ENCODE measurements at regions not wholly inside any gene's neighbourhood (a gene's known extent, or its start where the extent isn't known, plus 50 kb on each side); places are given as distances from the start of the nearest gene placed in this dataset.

GRCh38 chr7:86252406-86252805 is 391.3 kb upstream of the GRM3 start:
- DNase-seq = no peak
- Histone ChIP-seq H3K9me3 (peaks cover 0 to 45% (median 18%) of the 10 kb centered on the region in 8 donors), H3K36me3 (no peaks in the 10 kb centered on the region), H3K27me3 (replicated peaks in 1 of 7) (no peaks in the 10 kb centered on the region), H3K4me1 (no peaks in the 10 kb centered on the region), H3K4me3 (no peak overlapping the region), H3K27ac (no peak overlapping the region)
- 94 to 100% (median 95%) methylated on average over 2 of the region's 2 CpGs for WGBS, 5 donors
- TF ChIP-seq, protein P1, sequence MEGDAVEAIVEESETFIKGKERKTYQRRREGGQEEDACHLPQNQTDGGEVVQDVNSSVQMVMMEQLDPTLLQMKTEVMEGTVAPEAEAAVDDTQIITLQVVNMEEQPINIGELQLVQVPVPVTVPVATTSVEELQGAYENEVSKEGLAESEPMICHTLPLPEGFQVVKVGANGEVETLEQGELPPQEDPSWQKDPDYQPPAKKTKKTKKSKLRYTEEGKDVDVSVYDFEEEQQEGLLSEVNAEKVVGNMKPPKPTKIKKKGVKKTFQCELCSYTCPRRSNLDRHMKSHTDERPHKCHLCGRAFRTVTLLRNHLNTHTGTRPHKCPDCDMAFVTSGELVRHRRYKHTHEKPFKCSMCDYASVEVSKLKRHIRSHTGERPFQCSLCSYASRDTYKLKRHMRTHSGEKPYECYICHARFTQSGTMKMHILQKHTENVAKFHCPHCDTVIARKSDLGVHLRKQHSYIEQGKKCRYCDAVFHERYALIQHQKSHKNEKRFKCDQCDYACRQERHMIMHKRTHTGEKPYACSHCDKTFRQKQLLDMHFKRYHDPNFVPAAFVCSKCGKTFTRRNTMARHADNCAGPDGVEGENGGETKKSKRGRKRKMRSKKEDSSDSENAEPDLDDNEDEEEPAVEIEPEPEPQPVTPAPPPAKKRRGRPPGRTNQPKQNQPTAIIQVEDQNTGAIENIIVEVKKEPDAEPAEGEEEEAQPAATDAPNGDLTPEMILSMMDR (IDR thresholded peaks at IDR 0.05 in 8 of 11, conservative IDR thresholded peaks at IDR 0.05 in 3 of 11) = no peak
- TF ChIP-seq POLR2AphosphoS5 (IDR thresholded peaks at IDR 0.05) (no peak), POLR2A (IDR thresholded peaks at IDR 0.05) (no peak)
- intact Hi-C loops (cut with DNase I; ENCODE audit: low total_unique reads) = no loop called here

DNA sequence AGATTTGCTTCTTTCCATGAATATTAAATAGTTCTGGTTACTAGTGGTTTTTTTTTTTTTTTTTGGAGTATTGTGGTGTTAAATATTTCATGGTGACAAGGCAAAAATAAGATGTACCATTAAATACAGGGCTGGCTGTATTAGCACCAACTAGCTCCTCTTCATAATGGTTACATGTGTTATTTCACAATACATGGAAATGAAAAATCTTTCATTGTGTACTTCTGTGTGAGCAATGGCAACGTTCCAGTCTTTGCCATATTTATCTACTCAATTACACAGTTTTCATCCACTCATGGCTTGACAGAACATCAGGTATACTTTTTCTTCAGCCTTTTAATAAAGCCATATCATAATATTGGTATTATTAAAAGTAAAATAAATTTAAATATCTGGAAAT is 394.7 kb upstream of the GRM3 start:
- intact Hi-C loops (cut with DNase I; ENCODE audit: low total_unique reads) = no loop called here
- H3K4me1 ChIP-seq = no peaks in the 10 kb centered on the region
- no peak for DNase-seq
- WGBS, 5 donors = 45 to 80% (median 59%) methylated on average over 1 of the region's 1 CpG
- H3K4me3 ChIP-seq = no peak overlapping the region
- H3K27ac ChIP-seq = no peak overlapping the region
- H3K27me3 ChIP-seq (replicated peaks in 1 of 7) = no peaks in the 10 kb centered on the region
- TF ChIP-seq POLR2A (IDR thresholded peaks at IDR 0.05) (no peak), POLR2AphosphoS5 (IDR thresholded peaks at IDR 0.05) (no peak)
- TF ChIP-seq, protein P1 (IDR thresholded peaks at IDR 0.05 in 8 of 11, conservative IDR thresholded peaks at IDR 0.05 in 3 of 11) = no peak
- no peaks in the 10 kb centered on the region for H3K36me3 ChIP-seq
- H3K9me3 ChIP-seq = peaks cover 0 to 27% (median 17%) of the 10 kb centered on the region in 8 donors

DNA sequence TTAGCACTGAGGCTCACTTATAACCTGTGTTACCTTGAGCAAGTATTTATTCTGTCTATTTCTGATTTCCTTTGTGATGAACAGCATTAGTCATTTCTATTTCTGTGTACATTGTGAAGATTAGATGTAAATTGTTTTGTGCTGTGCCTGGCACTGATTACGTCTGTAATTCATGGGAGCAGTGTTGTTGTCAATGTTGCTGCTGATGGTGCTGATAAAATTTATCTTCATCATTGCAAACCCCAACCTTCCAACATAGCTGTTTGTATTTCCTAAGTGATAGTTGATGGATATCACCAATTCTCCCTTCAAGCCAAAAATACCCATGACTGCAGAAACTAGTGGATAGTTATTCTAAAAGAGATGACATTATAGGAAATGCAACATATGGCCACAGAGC is 400.5 kb upstream of the GRM3 start:
- Histone ChIP-seq H3K27me3 (replicated peaks in 1 of 7) (no peaks in the 10 kb centered on the region), H3K27ac (no peak overlapping the region), H3K4me1 (no peaks in the 10 kb centered on the region), H3K36me3 (no peaks in the 10 kb centered on the region), H3K4me3 (no peak overlapping the region), H3K9me3 (no peaks in the 10 kb centered on the region)
- WGBS, 5 donors = 54 to 83% (median 72%) methylated on average over 1 of the region's 1 CpG
- DNase-seq = no peak
- intact Hi-C loops (cut with DNase I; ENCODE audit: low total_unique reads) = no loop called here
- TF ChIP-seq, protein P1 (IDR thresholded peaks at IDR 0.05 in 8 of 11, conservative IDR thresholded peaks at IDR 0.05 in 3 of 11) = no peak
- no peak for TF ChIP-seq POLR2A (IDR thresholded peaks at IDR 0.05)
- TF ChIP-seq POLR2AphosphoS5 (IDR thresholded peaks at IDR 0.05) = no peak

DNA sequence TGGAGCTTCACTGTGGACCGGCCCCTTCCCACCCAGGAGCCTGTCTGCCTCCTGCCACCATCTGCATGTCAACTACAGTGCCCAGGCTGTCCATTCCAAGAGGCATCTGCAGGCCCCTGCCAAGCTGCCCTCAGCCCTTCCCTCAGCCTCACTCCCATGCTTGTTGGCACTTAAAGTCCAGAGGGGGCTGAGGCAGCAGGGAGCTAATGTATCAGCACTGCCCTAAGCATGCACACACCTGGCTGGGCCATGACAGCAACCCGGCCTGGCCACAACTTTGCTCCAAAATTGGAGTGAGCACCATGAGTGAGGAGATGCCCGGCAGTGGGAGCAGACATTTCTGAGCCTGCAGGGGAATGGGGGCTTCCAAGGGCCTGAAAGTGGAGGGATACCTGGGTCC is 417.5 kb upstream of the GRM3 start:
- no peaks in the 10 kb centered on the region for H3K27me3 ChIP-seq (replicated peaks in 1 of 7)
- TF ChIP-seq, protein P1 (IDR thresholded peaks at IDR 0.05 in 8 of 11, conservative IDR thresholded peaks at IDR 0.05 in 3 of 11) = no peak
- no peak for TF ChIP-seq POLR2AphosphoS5 (IDR thresholded peaks at IDR 0.05)
- no peak for TF ChIP-seq POLR2A (IDR thresholded peaks at IDR 0.05)
- WGBS, 5 donors = 86 to 95% (median 92%) methylated on average over 3 of the region's 3 CpGs
- H3K9me3 ChIP-seq = peaks cover 0 to 59% (median 23%) of the 10 kb centered on the region in 8 donors
- no peaks in the 10 kb centered on the region for H3K4me1 ChIP-seq
- no peak overlapping the region for H3K4me3 ChIP-seq
- no peak overlapping the region for H3K27ac ChIP-seq
- intact Hi-C loops (cut with DNase I; ENCODE audit: low total_unique reads) = no loop called here
- DNase-seq = no peak
- no peaks in the 10 kb centered on the region for H3K36me3 ChIP-seq

All from spleen (tissue), 11 donors.